Medulla oblongata (tissue), 1 donor: ENCODE measurements at regions not wholly inside any gene's neighbourhood (a gene's known extent, or its start where the extent isn't known, plus 50 kb on each side); places are given as distances from the start of the nearest gene placed in this dataset.

Experiments
- DNase-seq: peaks from one replicate; pipeline ENCODE4 v3.0.0-alpha.2; 2015; ENCODE audit errors: extremely low spot score

DNA sequence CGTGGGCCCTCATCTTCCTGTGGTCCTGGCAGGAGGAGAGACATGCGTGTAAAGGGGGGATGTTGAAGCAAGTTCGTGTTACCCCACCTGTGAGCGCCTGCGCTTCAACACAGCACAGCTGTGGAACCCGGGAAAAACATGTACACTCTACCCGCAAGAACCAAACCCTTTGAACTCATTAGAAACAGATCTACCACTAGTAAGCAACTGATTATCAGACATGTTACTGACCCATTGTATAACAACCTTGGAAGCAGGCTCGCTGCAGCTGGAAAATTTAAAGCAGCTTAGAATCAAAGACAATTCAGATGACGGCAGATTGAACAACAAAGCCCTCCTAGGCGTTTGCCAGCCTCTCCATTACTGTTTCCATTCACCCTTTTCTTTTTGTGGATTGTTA is 771.7 kb upstream of the SALL3 start:
- no peak for DNase-seq

DNA sequence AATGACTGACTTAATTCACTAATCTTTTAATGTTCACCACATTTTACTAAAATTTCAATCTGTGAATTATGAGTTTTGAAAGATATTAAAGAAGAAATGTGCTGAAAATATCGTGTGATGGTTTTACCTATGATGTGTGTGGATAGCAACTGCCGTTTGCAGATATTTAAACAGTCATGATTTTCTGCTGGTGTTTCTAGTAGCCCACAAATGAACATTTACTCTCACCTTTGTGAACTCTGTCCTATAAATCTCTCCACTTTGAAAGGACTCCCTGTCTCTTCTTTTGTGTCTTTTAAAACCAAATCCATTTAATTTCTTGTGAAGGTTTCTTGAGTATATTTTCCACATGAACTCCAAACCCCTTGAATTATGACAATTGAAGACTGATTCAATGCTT is 771.2 kb upstream of the SALL3 start:
- no peak for DNase-seq

DNA sequence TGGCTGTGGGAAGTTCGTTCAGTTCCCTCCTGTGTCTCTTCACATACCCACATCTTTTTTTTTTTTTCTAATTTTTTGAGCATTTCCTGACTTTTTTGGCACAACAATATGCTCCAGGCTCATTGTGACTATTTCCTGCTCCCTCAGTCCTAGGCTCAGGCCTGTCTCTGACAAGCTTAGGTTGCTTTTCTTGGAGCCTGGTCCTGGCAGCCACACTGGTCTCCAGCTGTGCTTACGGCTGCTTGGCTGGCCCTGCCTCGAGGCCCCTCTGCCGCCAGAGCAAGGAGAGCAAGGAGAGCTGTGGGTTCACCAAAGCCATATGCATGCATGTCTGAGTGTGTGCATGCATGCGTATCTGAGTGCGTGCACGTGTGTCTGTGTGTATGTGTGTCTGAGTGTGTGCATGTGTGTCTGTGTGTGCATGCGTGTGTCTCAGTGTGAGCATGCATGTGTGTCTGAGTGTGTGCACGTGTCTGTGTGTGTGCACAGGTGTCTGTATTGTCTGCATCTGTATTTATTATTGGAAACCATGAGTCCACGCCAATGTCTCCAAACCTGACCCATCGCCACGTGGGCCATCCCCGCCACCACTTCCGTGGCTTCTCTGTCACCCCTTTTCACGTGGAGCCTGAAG is 766.1 kb upstream of the SALL3 start:
- DNase-seq = no peak

DNA sequence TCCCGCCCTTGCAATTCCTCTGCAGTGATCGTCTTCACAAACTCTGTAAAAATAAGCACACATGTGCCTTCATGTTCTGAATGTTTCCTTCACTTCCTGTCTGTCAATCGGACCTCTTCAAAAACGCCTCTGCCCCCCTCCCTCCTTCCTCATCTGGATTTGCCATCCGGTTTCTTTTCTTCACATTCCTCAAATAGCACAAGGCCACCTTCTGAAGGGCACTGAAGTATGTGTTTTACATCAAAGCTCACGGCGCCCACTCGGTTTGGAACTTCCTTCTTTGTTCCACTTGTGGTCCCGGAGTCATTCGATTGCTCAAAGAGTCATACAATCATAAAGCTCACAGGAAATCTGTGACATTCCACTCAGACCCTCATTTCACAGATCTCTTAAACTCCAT is 758.1 kb upstream of the SALL3 start:
- DNase-seq = no peak

DNA sequence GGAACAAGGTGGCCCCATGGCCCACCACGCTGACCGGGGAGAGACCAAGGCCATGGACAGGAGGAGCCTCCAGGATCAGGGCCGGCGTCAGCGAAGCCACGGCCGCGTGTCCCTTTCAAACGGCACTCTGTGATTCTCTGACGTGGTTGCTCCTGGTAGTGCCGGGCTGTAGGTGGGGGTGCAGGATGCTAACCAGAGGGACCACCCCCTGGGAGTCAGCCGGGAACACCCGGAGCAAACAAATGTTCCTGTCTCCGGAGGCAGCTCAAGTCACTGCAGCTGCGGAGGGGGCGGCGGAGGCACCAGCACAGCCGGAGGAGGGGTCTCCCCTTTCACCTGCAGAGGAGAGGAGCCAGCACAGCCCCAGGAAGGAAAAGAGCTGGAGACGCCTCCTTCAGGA is 750.6 kb upstream of the SALL3 start:
- no peak for DNase-seq

DNA sequence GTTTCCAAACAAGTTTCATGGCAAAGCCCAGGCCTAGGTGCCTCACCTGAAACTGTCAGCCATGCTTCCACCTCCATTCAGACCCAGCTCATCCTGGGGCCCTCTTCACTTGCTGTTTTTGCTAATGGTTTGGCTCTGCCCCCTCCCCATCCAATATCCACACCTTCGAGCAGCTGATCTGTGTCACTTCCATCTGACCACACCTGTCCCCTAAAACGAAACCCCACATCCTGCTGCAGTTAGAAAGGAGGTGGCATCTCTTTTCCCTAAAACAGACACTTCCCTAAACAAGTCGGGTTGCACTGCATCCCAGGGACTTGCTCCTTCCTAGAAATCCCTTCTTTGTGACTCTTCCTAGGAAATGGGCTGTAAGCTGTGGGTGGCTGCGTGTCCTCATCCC is 748.7 kb upstream of the SALL3 start:
- DNase-seq = no peak

DNA sequence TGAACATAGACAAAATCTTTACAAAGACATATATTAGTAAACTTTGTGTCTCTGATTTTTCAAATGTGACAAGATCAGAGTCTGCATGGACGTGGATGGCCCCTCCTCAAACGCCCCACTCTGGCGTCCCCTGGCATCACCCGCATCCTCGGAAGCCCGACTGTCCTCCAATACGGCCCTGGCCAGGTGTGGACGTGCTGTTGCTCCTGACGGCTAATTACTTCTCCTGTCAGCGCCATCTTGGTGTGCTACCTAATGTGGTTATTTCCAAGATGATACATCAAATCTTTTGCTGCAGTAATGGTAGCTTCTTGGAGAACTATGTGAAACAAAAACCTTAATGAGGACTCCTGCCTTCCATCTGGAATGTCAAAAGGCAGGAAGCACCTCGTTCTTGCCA is 747.4 kb upstream of the SALL3 start:
- no peak for DNase-seq

DNA sequence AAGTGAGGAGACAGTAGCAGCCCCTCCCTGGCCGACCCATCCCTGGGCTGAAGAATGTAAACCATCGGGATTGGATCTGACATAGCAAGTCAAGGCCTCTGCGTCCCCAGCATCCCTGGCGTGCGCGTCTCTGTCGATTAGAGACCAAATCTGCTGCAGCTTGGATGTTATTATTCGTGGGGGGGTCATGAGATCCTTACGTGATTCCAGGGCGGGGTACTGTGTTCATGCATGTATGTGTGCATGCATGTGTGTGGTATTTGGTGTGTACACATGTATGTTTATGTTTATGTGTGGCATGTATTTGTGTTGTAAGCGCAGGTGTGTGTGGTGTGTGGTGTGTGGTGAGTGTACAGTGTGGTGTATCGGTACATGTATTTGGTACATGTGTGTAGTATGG is 741.8 kb upstream of the SALL3 start:
- DNase-seq = no peak

DNA sequence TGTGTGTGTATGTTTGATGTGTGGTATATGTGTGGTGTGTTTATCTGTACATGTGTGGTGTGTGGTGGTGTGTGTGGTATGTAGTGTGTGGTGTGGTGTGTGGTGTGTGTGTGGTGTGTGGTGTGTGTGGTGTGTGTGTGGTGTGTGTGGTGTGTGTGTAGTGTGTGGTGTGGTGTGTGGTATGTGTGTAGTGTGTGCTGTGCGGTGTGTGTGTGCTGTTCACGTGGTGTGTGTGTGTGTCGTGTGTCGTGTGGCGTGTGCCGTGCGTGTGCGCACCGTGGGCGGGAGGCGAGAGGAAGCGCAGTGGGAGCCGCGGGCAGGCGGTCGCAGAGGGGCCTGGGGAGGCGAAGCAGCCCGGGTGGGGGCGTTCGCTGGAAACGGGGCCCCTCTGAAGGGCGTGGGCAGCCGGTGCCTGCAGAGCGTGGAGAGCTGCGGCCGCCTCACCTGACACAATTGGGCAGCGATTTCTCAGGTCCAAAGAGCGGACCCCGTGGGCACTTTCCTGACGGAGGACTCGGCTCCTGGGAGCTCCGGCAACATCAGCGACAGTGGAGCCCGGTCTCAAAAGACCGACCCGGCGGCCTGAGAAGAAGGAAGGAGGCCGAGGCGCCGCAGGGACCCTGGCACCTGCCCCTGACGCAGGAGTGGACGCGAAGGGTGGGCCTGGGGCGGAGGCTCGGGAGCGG is 741.1 kb upstream of the SALL3 start:
- no peak for DNase-seq

DNA sequence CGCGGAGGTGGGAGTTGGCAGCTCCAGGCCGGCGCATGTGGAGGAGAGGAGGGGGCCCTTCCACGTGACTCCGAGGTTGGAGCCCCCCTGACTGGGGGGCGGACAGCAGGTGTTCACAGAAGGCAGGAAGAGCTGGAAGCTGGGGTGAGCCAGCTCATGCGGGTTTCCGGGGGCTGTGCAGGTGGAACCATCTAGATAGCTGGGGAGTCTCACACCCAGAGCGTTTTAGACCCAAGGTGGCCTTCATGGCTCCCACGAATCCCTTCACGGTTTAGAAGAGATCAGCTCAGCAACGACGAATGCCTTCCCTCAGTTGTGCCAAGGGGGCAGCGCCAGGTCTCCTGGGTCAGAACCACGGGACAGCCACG is 740.5 kb upstream of the SALL3 start:
- no peak for DNase-seq

DNA sequence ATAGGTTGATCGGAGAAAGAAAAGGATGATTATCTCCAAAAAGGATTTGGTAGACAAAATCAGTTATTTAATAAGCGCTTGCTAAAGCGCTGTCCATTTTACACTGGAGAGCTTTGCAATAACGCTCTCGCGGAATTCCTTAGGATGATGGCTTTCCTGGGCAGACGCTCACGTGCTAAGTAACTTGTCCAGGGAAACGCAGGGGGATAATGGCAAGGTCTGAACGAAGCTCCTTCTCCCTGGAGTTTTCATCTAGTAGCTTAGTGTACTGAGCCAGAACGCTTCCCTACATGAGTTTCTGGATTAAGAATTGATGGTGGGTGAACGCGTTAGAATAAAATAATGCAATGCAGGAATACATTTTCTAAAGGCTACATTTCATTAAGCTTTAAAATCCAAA is 739.5 kb upstream of the SALL3 start:
- DNase-seq = no peak

DNA sequence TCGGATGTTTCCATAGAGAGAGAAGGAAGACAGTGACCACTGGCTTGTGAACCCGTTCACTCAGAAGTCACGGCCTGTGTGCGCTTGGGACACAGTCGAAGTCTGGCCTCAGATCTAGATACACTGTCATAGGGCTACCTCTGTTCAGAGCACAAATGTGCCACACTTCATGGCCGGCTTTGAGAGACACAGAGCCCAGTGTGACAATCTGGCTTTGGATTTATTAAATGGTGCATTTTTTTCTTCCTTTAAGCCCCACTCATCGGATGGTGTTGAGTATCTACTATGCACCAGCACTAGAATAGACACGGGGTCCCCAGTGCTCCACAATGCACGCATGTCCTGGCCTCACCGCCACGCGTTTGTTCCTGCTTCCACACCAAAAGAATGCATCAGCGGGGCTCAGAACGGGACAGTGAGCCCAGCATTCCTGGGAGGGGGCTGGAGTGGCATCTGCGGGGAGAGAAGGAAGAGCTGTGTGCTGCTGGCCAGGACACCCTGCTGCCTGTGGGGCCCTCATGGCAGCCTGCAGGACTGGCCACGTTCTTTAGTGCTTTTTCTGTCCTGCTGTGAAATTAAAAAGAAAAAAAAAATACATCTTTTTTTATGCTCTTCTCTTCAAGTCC is 738.9 kb upstream of the SALL3 start:
- no peak for DNase-seq

DNA sequence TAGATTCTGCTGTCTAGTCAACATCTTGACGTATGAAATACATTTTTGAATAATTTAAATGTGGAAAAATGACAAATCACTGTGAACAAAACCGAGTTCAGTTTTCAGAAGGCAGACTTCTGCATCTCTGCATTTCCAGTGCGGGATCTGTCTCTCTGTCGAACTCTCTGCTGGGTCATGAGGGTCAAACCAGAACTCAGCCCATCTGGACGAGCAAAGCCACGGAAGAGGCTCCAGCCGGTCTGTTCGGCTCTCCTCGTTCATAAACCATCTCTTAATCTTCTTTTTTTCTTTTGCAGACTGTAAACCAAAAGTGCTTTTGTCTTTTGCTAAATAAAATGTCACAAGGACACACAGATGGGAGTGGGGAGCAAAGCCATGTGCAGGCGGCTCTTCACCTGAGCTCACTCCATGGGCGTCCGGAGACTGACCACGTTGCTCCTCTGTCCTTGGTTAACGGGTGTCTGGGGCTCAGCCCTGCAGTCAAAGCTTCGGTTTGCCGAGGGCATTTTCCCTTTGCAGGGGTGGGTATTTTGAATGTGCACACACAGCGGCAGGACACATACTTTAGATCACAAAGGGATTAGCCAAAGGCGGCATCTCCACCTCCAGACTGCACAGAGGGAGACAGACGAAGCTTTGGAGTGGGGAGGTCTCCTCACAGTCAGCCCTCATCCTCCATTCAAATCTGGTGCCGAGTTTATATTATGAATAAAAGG is 737.9 kb upstream of the SALL3 start:
- DNase-seq = no peak

DNA sequence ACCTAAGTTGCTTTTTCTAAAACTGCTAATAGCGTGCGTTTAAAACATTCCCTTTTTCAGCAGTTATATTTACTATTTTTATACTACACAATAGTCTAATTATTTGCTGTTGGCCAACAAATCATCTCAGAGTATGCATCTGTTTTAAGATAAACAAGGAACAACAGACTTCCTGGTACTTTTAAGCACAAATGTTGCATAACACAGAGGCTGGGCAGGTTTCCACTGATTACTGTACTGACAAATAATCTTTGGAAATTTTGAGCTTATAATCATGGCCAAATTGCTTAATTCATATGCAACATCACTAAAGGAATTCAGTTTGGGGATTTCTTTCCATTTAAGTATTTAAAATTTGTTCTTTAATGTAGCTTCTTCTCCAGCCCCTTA is 737.4 kb upstream of the SALL3 start:
- DNase-seq = no peak

DNA sequence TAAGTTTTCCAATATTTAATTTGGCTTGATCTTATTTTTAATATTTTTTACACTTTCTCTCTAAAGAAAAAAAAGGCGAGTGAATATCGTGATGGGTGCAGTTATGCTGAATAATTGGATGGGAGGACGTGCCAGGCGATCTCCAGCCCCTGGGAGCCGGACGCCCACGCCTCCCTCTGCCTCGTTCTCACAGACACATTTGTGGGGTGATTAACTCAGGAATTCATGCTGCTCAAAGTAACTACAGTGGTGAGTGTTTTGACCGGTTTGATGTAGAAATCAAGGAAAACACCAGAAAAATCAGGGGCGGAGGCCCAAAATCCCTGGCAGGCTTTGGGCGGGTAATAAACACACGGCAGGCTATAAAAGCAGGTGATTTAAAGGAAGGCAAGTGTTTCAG is 736.8 kb upstream of the SALL3 start:
- DNase-seq = no peak

DNA sequence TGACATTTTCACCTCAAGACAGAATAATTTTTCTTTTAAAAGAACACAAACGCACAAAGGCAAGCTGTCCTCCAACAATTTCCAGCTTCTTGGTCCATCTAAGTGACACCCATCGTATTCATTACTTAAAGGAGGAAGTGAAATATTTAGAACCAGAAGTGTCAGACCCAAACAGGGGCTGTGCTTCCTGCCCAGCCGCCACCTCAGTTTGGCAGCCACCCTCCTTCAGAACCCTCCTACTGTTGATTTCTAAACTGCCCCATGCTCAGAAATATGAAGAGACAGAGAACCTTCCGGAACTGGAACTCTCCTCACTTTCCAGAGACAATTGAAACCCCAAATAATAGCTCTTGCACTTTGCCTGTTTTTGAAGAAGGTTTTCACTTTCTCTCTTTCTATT is 734.8 kb upstream of the SALL3 start:
- peak; percentile 59 for DNase-seq

DNA sequence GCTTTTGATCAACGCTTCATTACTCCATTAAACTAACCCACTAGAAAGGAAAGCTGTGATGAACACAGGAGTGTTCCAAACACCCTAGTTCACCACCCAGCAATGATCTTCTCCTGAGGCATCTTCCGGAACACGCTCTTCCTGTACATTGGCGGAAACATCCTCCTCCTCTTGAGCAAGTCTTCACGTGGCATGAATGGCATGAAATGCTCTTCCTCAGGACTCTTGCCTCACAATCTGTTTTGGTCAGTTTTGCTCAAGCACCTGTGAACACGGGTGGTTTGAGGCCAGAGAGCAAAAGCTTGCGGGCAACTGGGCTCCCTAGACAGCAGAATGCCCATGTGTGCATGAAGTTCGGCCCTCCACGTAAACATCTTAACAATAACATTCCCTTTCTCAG is 734.2 kb upstream of the SALL3 start:
- peak; percentile 71 for DNase-seq

DNA sequence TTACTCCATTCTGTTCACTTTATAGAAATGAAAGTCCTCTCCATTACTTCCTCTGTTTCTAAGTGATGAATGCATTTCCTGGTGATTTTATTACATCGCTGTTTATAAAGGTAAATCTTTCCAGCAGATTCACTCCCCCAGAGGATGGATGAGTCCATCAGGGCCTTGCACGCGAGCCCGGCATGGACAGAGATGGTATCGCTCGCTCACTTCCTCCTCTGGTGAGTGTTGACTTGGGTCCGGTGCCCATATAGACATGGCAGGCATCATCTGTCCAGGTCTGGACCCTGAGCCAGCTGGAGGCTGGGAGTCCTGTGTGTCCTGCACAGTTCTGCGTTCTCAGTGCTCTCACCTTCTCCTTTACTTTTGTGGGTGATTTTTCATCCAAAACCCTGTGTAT is 733.6 kb upstream of the SALL3 start:
- DNase-seq = no peak

DNA sequence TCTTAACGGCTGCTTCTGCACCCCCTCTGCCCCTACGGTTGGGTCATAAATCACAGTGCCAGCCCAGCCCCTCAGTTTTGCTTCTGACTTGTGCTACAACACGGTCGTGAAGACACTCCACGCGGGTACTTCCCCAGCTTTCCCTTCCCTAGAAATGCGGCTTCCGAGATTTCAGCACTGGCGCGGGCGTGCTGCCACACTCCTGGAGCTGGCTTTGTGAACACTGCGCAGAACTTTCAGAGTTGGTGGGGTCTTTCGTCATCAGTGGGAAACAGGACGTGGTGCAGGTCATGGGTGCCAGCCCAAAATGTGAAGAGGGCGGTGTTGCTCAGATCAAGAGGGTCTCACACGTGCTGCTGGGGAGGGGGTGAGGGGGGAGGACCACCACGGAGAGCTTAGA is 733.0 kb upstream of the SALL3 start:
- no peak for DNase-seq

DNA sequence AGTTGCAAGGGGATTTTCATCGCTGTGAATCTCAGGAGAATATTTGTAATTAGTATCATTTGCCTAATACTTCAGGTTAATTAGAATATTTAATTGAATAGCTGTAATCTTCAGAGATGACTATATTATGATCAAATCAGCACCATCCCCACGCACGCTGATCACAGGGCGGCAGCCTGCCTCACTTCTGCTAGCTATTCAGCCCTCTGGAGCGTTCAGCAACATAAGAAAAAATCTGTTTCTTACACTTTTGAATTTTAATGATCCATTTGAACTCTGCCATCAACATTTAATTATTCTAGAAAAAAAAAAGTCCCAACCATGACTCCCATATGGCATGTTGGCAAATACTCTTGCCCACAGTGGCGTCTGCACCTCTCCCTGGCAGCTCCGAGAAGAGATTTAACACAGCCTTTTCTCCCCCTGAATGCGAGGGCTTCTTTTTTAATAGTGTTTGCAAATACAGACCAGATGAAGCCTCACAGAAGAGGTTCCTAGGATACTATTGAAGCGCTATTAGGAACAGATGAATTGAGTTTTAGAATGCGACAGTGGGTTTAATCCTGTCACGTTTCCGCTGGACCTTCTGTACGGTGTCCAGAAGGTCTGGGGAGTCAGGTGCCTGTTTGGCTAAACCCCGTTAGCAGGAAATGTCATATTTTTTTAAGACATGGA is 731.9 kb upstream of the SALL3 start:
- DNase-seq = no peak

DNA sequence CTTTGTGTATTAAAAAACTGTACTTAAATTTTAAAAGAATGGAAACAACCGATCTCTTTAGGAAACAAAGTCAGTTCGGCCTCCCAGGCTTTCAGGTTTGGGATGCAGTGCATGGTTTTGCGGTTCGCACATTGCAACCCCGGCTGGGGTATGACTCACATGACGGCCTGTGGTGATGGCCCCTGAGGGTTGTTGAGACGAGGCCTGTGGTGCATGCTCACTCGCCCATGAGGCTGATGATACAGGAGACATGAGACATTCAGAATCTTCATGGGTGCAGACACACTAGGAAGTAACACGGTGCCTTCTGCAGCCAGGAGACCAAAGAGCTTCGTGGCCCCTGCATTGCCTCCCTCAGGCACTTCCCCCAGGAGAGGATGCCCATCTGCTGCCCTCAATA is 724.6 kb upstream of the SALL3 start:
- no peak for DNase-seq

DNA sequence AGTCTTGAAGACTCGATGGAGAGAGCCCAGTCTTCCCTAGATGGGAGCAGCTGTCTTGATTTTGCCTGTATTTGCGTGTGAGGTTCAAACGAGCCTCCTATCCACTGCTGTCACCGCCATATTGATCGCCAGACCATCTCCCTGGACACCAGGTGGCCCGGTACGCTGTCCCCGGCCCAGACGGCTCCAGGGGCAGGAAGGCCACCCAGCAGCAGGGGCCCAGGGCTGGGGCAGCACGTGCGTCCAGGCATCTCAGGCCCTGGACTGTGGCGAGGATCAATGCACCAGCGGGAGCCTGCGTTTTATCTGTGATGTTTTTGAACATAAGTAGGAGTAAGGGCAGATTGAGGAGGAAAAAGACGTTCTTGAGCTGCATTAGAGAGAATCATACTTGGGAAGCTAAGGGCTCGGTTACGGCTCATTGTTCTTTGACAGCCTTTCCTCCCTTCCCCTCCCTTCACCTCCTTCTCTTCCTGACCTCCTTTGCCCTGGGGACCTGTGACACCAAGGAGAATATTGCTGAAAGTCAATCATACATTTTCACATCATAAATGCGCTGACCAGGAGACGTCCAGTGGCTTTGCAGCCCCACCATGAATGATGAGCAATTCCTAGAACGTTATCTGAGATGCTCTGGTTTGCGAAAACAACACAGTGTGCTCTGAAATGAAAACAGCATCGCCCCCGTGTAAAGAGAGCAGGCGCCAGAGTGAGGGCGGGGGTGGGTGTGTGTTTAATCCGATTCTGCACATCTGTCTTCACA is 711.2 kb upstream of the SALL3 start:
- no peak for DNase-seq
